ENCODE measurements at regions not wholly inside any gene's neighbourhood (a gene's known extent, or its start where the extent isn't known, plus 50 kb on each side); places are given as distances from the start of the nearest gene placed in this dataset.
"Not testable (repeated sequence)": the region's sequence is repeated elsewhere in the genome, so short reads cannot be mapped to it uniquely, and the experiment has no call there.

DNA sequence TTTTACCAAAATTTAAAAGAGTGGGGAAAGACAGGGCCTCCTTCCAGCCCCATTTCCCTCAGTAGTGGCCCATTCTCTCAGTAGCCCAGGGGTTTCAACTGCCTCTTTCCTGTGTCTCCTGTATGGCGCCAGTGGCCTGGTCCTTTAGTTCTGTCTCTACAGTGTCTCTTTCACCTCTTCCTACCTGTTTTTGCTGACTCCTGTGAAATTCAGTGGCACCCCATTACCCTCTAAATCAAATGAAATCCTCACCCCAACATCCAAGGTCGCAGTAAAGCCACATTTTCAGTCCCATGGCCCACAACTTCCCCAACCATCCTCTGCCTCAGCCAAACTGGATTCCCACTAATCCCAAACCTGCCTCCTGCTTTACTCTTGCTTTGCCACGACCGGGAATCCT, 200.7 kb downstream of the IPMK start:
- no peak for DNase-seq

DNA sequence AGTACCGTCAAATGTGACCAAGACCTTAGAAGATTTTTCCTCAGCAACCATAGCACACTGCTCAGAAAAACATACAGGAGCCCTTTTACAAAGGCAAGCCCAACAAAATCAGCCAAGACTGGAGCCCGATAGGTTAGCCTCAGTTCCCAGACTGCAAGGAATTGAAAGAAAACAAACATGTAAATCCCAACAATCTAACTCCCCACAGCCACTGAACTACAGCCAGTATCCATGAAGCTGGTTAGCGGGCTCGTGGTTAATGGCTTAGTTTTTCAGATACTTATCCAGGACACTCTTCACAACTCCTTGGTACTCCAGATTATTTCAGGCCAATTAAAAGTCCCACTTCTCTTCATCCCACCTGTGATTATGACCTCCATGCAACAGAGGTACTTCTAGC, 201.6 kb downstream of the IPMK start:
- no peak for DNase-seq

DNA sequence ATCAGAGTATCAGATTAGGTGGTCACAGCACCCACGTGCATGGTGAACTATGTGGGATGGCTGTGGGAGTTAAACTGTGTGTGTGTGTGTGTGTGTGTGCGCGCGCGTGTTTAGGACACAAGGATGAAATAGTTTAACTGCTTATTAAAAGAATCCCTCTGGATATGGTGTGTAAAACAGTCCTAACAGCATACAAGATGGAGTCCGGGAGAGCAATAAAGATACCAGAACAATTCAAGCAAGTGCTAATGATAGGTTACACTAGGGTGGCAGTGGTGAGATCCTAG, 202.2 kb downstream of the IPMK start:
- no peak for DNase-seq

DNA sequence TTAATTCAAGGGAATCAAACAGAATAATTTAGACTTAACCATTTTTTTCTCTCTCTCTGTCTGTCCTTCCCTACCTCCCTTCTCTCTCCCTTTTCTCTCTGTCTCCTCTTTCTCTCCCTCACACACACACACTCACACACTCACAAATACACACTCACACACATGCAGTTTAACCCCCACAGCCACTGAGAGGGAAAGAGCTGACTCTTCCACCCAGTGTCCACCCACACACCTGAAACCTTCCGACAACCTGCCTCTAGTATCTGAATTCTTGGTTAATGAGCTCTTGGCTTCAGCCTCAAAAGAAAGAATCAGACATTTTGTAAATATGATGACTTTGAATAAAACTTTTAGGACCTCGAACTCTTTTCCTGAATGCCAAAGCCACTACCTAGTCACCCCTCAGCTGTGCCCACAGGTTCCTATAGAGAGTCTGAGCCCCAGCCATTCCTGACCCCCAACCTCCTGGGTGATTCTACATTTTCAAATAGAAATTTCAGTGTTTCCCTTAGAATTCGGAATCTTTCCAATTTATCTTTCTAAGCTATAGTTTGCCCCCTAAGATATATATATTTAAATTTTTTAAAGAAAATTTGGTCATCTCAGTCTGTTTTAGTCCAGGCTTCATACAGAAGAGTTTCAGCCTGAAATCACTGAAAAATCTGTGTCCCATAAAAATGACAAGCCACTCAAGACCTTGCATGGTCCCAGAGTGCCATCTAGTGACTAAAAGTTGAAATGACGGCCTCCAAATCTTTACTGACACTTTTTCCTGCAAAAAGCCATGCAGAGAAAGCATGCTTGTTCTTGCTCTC, 202.8 kb downstream of the IPMK start:
- peak; percentile 31 for DNase-seq

DNA sequence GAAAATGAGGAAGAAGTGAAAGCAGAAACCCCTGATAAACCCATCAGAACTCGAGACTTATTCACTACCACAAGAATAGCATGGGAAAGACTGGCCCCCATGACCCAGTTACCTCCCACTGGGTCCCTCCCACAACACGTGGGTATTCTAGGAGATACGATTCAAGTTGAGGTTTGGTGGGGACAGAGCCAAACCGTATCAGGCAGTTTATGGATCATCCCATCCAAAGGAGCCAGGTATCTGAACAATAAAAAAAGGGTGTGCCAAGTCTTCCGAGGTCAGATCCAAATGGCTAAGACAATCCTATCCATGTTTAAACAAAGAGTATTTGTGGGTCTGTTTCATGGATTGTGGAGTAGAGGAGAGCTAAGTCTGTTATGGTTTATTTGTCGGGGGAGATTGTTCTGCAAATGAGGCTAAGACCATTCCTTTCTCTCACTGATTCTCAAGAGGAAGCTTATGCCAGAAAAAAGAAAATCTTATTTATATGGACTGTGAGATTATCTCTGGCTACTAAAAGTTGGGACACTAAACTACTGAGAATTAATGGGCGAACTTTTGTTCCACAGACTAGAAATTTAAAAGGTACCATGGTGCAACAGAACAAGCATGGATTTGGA, 203.7 kb downstream of the IPMK start:
- no peak for DNase-seq

DNA sequence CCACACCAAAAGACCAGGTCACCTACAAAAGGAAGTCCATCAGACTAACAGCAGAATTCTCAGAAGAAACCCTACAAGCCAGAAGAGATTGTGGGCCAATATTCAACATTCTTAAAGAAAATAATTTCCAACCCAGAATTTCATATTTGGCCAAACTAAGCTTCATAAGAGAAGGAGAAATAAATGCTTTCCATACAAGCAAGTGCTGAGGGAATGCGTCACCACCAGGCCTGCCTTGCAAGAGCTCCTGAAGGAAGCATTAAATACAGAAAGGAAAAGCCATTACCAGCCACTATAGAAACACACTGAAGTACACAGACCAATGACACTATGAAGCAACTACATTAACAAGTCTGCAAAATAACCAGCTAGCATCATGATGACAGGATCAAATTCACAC, 209.0 kb downstream of the IPMK start:
- not testable (repeated sequence) for DNase-seq

DNA sequence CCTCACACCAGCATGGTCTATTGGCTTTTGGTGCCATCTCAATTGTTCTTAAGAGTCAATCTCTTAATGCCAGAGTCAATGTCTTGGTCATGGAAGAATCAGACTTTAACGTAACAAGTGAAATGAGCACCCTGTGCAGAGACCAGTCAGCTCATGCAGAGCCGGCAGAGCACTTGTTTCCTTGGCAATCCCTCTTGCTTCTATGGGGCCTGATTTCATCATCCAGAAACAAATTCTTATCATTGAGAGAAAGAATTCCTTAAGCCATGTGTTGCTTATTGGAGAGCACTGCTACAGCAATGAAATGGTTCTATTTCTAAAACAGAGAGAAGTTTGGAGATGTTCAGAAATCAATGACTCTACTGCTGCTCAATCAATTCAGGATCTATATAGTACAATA, 212.8 kb downstream of the IPMK start:
- no peak for DNase-seq

DNA sequence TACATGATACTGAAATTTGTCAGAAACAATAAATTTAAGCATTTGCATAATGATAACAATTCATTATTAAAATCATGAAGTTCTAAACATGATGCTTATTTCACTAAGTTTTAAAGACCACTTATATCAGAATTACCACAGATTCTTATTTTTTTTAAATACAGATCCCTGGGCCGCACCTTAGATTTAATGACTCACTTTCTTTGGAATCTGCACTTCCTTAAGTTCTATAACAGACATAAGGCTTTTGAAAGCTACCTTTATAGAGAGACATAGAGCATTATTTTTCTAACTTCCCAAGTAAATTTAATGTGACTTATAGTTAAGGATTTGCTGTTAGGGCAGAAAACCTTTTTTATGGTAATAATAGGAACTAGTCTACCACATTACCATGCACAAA, 214.9 kb downstream of the IPMK start:
- no peak for DNase-seq

DNA sequence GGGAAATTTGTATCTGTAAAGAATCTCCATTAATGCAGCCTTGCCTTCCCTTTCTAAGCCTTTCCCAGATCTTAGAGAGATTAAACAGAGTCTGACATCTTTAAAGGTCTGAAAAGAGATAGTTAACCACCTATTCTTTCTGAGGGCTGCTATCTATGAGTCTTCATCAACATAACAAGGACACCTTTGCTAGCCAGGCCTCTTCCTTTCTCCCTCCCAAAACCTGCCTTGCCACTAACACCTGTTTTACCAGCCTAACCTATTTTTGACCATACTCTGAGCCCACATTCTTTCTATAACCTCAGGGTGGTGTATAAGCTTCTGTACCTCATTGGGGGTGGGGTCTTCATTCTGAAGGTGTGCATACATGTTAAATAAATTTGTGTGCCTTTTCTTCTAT, 217.1 kb downstream of the IPMK start:
- DNase-seq: no peak

DNA sequence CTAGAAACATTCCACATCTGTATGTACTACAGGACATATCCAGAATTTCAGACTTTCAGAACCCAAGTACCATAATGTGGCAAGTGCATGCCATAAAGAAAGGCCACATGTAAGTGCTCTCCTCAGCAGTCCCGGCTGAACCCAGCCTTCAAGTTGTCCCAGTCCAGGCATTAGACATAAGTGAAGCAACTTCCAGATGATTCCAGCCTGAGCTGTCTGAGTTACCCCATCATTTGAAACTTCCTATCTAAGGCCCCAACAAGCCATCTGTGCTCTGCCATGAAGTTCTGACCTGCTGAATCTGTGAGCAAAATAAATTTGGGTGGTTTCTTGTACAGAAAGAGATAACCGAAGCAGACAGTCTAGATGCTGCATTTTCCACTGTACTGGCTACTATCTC, 218.8 kb downstream of the IPMK start:
- DNase-seq: no peak

DNA sequence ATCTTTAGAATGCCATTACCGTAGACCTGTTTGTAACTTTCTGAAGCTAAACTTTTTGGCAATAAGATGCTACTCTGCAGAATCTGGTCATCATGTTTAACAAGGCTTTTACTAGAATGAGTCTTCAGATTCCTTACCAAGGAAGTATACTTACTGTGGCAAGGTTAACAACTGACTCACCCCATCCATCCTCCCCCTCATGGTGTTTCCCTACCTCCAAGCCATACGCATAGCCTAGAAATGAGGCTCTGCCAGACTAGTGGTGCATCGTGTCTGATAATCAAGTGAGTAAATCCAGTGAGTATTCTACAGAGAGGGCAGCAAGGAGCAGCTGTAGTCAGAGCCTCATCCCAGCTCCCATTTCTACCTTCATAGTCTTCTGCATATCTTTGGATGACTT, 223.6 kb downstream of the IPMK start:
- no peak for DNase-seq

DNA sequence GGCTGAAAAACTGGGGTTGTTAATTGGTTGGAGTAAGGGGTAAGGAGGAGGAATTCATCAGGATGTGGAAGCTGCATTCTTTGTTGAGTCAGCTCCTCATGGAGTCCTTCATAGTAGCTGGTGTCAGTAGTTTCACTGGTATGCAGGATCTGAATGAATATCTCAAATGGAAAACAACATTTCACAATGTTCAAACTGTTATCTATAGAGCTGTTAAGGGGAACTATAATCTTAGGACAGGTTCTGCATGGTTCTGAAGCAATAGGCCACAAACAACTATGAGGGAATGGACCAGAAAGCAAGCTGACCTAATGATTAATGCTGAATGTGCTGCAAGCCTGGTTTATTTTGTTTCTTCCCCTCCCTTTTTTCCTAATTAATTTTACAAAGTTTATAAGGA, 225.8 kb downstream of the IPMK start:
- DNase-seq: no peak

DNA sequence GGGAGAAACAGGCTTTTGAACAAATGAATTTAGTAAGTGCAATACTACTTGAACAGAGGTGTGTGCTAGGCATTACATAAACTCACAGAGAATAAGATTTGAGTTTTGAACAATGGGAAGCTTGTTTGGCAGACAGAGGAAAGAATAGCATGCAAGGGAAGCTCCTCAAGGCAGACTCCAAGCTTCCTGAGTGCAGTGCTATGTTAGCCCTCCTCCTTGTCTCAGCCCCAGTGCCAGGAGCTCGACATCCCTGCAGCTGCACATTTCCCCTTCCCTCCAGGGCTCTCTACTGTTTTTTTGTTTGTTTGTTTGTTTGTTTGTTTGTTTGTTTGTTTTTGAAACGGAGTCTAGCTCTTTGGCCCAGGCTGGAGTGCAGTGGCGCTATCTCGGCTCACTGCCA, 237.5 kb downstream of the IPMK start:
- no peak for DNase-seq

DNA sequence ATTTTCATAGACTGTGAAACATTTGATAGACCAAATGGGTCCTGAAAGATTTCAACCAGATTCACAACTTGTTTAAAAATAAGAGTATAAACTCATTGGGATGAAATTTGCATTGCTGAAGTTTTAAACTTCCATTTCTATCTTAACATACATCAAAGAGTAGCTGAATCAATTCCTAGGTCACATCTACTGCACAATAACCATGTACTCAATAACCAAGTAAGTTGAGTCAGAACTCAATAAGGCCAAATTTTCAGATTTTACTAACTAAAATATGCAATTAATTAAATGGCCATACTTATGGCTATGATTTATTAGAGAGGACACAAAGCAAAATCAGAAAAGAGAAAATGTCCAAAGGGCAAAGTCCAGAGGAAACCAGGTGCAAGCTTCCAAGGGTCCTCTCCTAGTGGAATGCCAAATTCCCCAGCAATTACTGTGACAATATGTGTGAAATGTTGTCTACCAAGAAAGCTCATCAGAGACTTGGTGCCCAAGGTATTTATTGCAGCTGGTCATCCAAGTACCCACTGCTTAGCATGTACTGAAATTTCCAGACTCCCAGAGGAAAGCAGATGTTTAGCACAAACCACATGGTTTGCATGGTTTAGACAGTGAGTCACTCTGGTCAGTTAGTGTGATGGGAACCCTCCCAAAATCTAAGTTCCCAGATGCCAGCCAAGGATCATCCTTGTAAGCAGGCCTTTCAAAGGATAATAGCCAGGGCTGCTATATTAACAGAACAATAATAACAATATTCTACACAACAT, 238.9 kb downstream of the IPMK start:
- DNase-seq: no peak

DNA sequence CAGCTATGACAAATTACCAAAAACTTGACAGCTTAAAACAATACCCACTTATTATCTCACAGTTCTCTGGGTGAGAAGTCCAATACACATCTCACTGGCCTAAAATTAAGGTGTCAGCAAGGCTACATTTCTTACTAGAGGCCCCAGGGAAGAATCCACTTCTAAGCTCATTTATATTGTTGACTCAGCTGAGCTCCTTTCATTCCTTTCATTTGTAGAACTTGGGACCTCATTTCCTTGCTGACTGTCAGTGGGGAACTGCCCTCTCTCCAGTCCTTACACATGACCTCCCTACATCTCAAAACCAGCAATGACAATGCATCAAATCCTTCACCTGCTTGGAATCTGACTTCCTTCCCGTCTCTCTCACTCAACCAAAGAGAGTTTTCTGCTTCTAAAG, 240.3 kb downstream of the IPMK start:
- DNase-seq: no peak

DNA sequence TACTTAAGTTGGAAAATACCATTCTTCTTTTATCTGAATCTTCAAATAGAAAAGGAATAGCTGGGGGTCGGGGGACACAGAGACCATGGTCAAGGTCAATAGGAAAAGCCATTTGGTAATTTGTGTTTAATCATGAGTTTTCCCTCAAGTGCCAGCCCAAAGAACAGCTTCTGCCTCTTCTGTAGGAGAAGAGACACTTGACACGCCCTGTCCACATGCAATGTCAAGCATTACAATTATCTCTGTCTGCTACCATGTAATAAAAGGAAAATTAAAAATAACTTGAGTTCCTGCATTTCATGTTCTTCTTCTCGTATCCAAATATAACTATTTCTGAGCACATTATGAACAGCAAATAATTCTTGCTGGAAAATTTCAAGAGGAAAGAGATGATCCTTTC, 241.7 kb downstream of the IPMK start:
- DNase-seq: no peak

DNA sequence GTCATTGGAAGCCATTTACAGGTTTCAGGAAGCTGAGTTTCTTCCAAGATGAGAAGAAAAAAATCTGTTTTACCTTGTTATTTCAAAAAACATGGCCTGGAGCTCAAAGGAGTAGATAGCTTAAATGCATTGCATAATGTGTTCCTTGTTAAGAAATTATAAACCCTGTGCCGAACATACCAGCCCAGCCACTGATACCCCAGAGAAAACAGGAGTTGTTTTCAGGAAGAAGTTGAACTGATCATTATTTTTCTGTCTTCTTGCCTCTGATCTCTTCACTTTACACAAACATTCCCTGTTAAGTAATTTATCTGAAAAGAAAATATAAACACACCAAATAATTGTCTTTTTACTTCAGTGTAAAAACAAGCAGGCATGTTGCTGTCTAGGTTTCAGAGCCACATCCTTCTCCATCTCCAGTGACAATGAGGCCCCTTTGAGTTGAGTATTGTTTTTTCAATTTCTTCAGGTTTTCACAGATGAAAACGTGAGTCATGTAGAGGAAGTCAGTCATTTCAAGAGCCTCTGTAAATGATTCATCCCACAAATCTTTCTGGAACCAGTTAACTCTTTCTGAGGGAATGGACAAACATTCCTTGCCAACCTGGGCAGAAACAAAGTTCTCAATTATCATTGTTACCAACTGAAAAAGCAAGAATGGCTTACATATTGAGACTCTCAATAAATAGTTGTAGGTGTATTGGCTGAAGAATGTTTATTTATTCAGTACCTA, 244.2 kb downstream of the IPMK start:
- no peak for DNase-seq

DNA sequence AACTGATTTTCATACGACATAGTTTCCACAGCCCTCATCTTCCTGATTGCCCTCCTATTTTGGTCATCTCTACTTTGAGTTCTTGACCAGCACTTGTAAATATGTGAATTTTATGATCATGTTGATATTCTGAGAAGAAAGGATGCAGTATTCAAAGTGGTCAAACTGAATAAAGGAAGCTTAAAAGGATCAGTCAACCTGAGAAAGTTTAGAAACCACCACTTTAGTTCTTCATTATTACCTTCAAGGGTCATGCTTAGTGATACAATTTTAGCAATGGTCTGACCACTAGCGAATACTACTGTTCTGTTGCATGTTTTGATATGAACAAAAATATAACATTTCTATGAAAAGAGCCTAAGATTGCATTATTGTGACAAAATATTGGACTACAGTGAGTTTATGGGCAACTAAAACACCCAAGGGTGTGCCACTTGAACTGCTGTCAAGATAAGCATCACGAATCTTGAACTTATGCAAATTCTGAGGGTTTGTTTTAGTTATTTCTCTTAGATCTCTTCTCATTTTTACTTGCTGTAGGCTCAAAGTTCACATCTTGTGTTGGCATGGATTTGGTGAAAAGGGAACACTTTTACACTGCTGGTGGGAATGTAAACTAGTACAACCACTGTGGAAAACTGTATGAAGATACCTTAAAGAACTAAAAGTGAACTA, 247.7 kb downstream of the IPMK start:
- DNase-seq: no peak

DNA sequence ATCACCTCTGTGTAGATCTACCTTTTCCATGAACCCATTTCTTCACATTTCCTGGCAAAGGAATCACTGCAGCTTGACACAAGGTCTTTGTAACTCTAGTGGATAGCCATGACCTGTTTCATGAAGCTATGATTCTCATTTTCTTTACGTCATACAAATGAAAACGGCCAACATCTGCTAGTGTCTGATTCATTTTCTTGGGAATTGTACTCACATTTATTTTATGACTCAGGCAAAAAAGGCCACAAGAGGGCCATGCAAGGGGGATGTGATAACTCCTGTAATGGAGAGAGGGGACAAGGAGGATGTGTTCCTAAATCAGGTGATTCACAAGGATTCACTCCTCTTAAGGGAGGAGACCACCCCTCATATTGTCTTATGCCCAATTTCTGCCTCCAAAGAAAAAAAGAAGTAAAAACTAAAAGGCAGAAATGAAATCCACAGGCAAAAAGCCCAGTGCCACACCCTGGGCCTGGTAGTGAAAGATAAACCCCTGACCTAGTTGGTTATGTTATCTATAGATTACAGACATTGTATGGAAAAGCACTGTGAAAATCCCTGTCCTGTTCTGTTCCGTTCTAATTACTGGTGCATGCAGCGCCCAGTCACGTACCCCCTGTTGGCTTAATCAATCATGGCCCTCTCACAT, 249.9 kb downstream of the IPMK start:
- no peak for DNase-seq

DNA sequence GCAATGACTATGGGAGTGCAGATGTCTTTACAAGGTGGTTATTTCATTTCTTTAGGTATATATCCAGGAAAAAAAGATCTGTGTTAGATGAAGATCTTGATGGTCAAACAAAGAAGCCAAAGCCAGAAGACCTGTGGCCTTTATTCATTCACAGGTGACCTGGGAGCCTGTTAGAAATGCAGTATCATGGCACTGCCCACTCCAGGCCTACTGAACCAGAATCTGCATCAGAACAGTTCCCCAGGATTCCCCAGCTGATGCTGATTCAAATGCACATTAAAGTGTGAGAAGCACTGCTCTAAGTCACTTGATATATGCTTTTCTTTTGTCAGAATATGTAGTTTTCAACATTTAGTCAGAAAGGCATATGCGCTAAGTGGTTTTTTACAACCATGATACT, 251.1 kb downstream of the IPMK start:
- DNase-seq: no peak

DNA sequence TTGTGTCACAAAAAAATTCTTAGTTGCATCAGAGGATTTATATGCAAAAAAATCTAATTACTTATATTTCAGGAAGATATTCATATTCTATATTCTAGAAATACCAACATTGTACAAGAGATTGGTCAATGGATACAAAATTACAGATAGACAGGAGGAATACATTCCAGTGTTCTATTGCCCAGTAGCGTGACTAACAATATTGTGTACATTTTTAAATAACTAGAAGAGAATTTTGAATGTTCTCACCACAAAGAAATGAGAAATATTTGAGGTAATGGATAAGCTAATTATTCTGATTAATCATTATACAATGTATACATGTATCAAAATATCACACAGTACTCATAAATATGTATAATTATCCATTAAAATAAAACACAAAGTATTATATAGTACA, 253.3 kb downstream of the IPMK start:
- DNase-seq: no peak

DNA sequence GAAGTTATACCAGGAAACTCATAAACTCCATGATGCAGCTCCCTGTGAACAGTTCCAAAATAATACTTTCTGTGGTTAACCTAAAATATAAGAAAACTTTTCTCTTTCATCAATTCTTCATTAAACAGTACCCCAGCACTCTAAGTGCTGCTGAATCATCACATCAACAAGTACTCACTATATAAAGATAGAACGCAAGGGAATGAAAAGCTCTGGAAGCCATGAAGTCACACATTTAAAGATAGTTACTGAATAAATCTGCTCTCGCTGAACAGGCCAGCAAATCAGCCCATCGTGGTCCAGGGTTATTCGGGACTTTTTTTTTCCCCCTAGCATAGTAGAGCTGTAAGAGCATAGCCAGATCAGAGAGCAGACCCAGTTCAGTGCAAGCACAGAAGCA, 254.3 kb downstream of the IPMK start:
- DNase-seq: no peak
